Spleen (tissue), 11 donors: ENCODE measurements at regions not wholly inside any gene's neighbourhood (a gene's known extent, or its start where the extent isn't known, plus 50 kb on each side); places are given as distances from the start of the nearest gene placed in this dataset.

Experiments
- DNase-seq: peaks from one replicate; pipeline ENCODE4 v3.0.0-alpha.2; 2020
- H3K27ac ChIP-seq, 8 donors: fragments of 200-600 bp; sonication (generic) in 7 of 8; 1 replicate in 4 of 8; 2 replicates in 4 of 8; pipeline versions ENCODE4 v1.5.0 to v1.8.0; 2016 to 2021; ENCODE audit warnings: inconsistent platforms in 4 of 8, mild to moderate bottlenecking in 4 of 8, moderate library complexity in 1 of 8
- H3K27me3 ChIP-seq, 7 donors: fragments of 200-600 bp; sonication (generic) in 6 of 7; replicated peaks in 1 of 7; 1 replicate in 4 of 7; 2 replicates in 3 of 7; pipeline versions ENCODE4 v1.5.0 to v1.8.0; 2016 to 2021; ENCODE audit warnings: inconsistent platforms in 3 of 7, mild to moderate bottlenecking in 1 of 7
- H3K36me3 ChIP-seq, 6 donors: fragments of 200-600 bp; sonication (generic) in 5 of 6; 1 replicate in 4 of 6; 2 replicates in 2 of 6; pipeline versions ENCODE4 v1.5.0 to v1.8.0; 2016 to 2021; ENCODE audit warnings: inconsistent platforms in 2 of 6
- H3K4me1 ChIP-seq, 6 donors: fragments of 200-600 bp; sonication (generic) in 5 of 6; 1 replicate in 3 of 6; 2 replicates in 3 of 6; pipeline versions ENCODE4 v1.5.0 to v1.8.0; 2016 to 2021; ENCODE audit warnings: inconsistent platforms in 3 of 6
- H3K4me3 ChIP-seq, 8 donors: fragments of 200-600 bp; sonication (generic) in 7 of 8; 1 replicate in 4 of 8; 2 replicates in 4 of 8; pipeline versions ENCODE4 v1.5.0 to v1.8.0; 2016 to 2021; ENCODE audit warnings: inconsistent platforms in 4 of 8, mild to moderate bottlenecking in 4 of 8, moderate library complexity in 2 of 8
- H3K9me3 ChIP-seq, 8 donors: fragments of 200-600 bp; sonication (generic) in 7 of 8; 1 replicate in 4 of 8; 2 replicates in 4 of 8; pipeline versions ENCODE4 v1.5.0 to v1.8.0; 2016 to 2021; ENCODE audit warnings: inconsistent platforms in 4 of 8
- POLR2A ChIP-seq, 3 donors: fragments of 450-650 bp; IDR thresholded peaks; one replicate each; pipeline ENCODE4 v1.5.1; 2017; ENCODE audit warnings: antibody characterized with exemption in 3 of 3, mild to moderate bottlenecking in 1 of 3
- POLR2AphosphoS5 ChIP-seq, 3 donors: sonication (generic); formaldehyde crosslinking; IDR thresholded peaks; one replicate each; pipeline ENCODE4 v1.5.1; 2017; ENCODE audit warnings: antibody characterized with exemption in 3 of 3
- WGBS, 5 donors: extraction: QIAGEN DNeasy Blood & Tissue Kit in 3 of 5; methylation state at CpG; one replicate each; pipeline versions ENCODE4 v1.1.5 to v1.1.7; 2013 to 2018; 5-methylcytosine and 5-hydroxymethylcytosine counted together
- intact Hi-C: fragments of 100-400 bp; cut with DNase I; formaldehyde crosslinking; loops from one replicate; pipeline ENCODE4 v1.15.0; 2023; ENCODE audit warnings: low total_unique reads
- TF ChIP-seq, protein P1 (sequence below), 11 experiments: fragments of 200-600 bp in 7 of 11; fragments of 450-650 bp in 4 of 11; sonication (generic) in 4 of 11; IDR thresholded peaks in 8 of 11; conservative IDR thresholded peaks in 3 of 11; 1 replicate in 7 of 11; 2 replicates in 4 of 11; pipeline versions ENCODE4 v1.4.0 to v1.8.0; 2016 to 2021; ENCODE audit warnings: antibody characterized with exemption in 11 of 11, inconsistent platforms in 4 of 11, mild to moderate bottlenecking in 1 of 11
- donor health status: healthy with polysubstance abuse.
- donor health status: DM: no; HTN: no; CAD: no; lungs with moderate emphysema.
- donor health status: DM: no; HTN: no; CAD: no.
- donor health status: Bipolar disorder and iron deficiency.
- donor health status: healthy.
- donor health status: DM: no; HTN: no; CAD: no.
- donor health status: DM: yes; HTN: yes; CAD: no.

GRCh38 chr7:25381818-25382589 lies 153.7 kb upstream of the NPVF start:
- TF ChIP-seq POLR2A (IDR thresholded peaks at IDR 0.05) (no peak), POLR2AphosphoS5 (IDR thresholded peaks at IDR 0.05) (no peak)
- TF ChIP-seq, protein P1, sequence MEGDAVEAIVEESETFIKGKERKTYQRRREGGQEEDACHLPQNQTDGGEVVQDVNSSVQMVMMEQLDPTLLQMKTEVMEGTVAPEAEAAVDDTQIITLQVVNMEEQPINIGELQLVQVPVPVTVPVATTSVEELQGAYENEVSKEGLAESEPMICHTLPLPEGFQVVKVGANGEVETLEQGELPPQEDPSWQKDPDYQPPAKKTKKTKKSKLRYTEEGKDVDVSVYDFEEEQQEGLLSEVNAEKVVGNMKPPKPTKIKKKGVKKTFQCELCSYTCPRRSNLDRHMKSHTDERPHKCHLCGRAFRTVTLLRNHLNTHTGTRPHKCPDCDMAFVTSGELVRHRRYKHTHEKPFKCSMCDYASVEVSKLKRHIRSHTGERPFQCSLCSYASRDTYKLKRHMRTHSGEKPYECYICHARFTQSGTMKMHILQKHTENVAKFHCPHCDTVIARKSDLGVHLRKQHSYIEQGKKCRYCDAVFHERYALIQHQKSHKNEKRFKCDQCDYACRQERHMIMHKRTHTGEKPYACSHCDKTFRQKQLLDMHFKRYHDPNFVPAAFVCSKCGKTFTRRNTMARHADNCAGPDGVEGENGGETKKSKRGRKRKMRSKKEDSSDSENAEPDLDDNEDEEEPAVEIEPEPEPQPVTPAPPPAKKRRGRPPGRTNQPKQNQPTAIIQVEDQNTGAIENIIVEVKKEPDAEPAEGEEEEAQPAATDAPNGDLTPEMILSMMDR (IDR thresholded peaks at IDR 0.05 in 8 of 11, conservative IDR thresholded peaks at IDR 0.05 in 3 of 11): no peak
- H3K4me1 ChIP-seq: no peaks in the 10 kb centered on the region
- no peaks in the 10 kb centered on the region for H3K27me3 ChIP-seq
- no peak for DNase-seq
- no peaks in the 10 kb centered on the region for H3K9me3 ChIP-seq
- peak overlapping the region in 1 of 8 donors; percentile 29 for H3K27ac ChIP-seq
- intact Hi-C loops: no loop called here
- no peaks in the 10 kb centered on the region for H3K36me3 ChIP-seq
- no peak overlapping the region for H3K4me3 ChIP-seq
- 58 to 74% (median 65%) methylated on average over 4 of the region's 4 CpGs for WGBS, 5 donors

DNA sequence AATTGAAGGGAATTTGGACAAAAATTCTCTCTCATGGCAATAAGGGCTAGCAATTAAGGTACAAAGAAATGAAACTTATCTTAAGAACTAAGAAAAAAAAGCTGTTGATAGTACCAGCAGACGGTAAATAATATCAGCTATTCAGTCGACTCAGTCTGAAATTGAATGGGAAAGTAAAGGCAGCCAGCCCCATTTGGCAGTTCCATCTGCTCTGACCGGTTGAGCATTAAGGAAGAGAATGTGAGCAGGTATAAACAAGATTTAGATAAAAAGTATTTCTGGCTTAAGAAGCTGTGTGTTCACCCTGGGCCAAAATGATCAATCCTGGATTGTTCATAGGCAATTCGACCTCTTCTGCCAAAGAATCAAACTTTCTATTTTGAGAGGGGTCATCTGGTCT lies 154.6 kb upstream of the NPVF start:
- TF ChIP-seq, protein P1 (IDR thresholded peaks at IDR 0.05 in 8 of 11, conservative IDR thresholded peaks at IDR 0.05 in 3 of 11): no peak
- TF ChIP-seq POLR2A (IDR thresholded peaks at IDR 0.05) (no peak), POLR2AphosphoS5 (IDR thresholded peaks at IDR 0.05) (no peak)
- no peak overlapping the region for H3K27ac ChIP-seq
- no peaks in the 10 kb centered on the region for H3K27me3 ChIP-seq
- intact Hi-C loops: no loop called here
- no peaks in the 10 kb centered on the region for H3K36me3 ChIP-seq
- WGBS, 5 donors: 63 to 86% (median 77%) methylated on average over 4 of the region's 4 CpGs
- no peaks in the 10 kb centered on the region for H3K4me1 ChIP-seq
- no peak overlapping the region for H3K4me3 ChIP-seq
- no peaks in the 10 kb centered on the region for H3K9me3 ChIP-seq
- DNase-seq: no peak

DNA sequence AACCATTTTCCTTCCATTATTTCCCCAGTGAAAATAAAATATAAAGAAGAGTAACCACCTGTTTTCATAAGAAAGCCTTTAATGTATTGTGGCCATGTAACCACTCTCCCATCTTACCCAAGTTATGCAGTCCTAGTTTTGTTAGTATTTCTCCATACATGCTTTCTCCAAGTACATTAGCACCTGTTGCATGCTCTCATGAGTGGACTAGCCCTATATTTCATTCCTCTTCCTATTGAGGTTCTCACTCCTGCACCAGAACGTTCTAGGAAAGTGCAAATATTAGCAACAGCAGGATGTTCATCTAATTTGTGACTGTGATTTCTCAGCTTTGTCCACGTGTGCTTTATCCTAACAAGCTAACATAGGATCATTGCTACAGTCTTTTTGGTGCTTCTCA lies 155.1 kb upstream of the NPVF start:
- Histone ChIP-seq H3K36me3 (no peaks in the 10 kb centered on the region), H3K27ac (no peak overlapping the region), H3K4me3 (no peak overlapping the region), H3K9me3 (no peaks in the 10 kb centered on the region), H3K27me3 (no peaks in the 10 kb centered on the region), H3K4me1 (no peaks in the 10 kb centered on the region)
- DNase-seq: no peak
- intact Hi-C loops: no loop called here
- 49 to 80% (median 70%) methylated on average over 2 of the region's 2 CpGs for WGBS, 5 donors
- TF ChIP-seq, protein P1 (IDR thresholded peaks at IDR 0.05 in 8 of 11, conservative IDR thresholded peaks at IDR 0.05 in 3 of 11): no peak
- TF ChIP-seq POLR2A (IDR thresholded peaks at IDR 0.05) (no peak), POLR2AphosphoS5 (IDR thresholded peaks at IDR 0.05) (no peak)

- no peak for DNase-seq
- peaks cover 0 to 8% (median 0%) of the 10 kb centered on the region in 7 donors for H3K27me3 ChIP-seq
- no peaks in the 10 kb centered on the region for H3K9me3 ChIP-seq
- no peaks in the 10 kb centered on the region for H3K36me3 ChIP-seq
- H3K4me1 ChIP-seq: peaks cover 0 to 4% (median 0%) of the 10 kb centered on the region in 6 donors
- H3K27ac ChIP-seq: peak overlapping the region in 6 of 8 donors; percentile 56 to 80 (median 65)
- TF ChIP-seq POLR2A (IDR thresholded peaks at IDR 0.05) (no peak), POLR2AphosphoS5 (IDR thresholded peaks at IDR 0.05) (peak in 2 of 3 donors; percentile 28 to 34)
- TF ChIP-seq, protein P1 (IDR thresholded peaks at IDR 0.05 in 8 of 11, conservative IDR thresholded peaks at IDR 0.05 in 3 of 11): no peak
- intact Hi-C loops: no loop called here
- 74 to 85% (median 79%) methylated on average over 7 of the region's 7 CpGs for WGBS, 5 donors
- no peak overlapping the region for H3K4me3 ChIP-seq
Observed at GRCh38 chr7:25384788-25385505, 156.7 kb upstream of the NPVF start.
